ENCODE measurements at regions not wholly inside any gene's neighbourhood (a gene's known extent, or its start where the extent isn't known, plus 50 kb on each side); places are given as distances from the start of the nearest gene placed in this dataset.

DNA sequence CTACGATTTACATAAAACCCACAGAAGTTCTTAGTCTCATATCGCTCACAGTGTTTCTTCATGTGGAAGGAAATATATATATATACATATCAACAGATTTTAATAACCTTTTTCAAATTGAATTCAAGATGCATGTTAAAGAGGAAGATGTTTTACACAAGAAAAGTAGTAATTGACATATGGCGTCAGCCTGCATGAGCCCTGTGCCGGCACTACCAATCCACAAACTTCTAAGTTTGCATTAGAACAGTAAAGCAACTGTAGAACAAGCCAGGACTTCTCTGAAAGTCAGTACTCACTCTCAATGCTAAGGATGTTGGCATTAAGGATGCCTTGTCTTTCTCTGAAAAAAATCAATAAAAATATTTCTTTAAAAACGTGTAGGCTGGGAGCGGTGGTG is 441.3 kb upstream of the SMIM31 start:
- DNase-seq (ENCODE audit: low spot score): no peak

DNA sequence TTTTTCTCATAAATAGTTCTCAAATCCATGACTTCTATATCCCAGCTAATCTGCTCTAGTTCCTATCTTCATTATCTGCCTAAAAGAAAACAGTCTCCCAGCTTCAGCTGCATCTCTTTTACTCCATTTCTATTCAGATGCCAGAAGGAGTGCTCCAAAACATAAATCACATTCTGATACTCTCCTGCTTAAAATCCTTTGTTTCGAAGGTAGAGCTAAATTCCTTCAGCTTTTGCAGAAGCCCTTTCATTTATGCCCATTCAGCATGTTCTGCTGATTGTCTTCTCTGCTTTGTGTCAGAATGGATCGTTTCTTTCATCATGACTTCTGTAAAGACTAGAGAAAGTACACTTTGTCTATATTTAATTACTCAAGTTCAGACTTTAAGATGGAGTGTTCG is 440.1 kb upstream of the SMIM31 start:
- DNase-seq (ENCODE audit: low spot score): peak; percentile 62

DNA sequence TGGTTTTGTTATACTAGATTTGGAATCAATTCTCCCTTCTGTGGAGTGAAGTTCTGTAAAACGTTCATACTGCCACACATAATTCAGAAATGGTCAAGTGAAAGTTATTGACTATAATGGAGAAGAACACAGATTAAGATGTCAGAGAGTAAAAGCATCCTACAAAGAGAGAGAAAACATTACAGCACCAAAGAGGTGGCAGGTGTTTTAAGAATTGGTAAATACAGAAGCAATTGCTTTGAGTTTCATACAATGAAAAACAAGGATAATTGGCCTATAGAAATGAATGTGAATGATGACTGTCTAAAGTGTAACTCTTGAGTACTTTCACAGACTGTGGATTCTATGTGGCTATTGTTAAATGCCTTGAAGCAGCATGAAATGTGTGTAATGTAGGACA is 435.6 kb upstream of the SMIM31 start:
- no peak for DNase-seq (ENCODE audit: low spot score)

DNA sequence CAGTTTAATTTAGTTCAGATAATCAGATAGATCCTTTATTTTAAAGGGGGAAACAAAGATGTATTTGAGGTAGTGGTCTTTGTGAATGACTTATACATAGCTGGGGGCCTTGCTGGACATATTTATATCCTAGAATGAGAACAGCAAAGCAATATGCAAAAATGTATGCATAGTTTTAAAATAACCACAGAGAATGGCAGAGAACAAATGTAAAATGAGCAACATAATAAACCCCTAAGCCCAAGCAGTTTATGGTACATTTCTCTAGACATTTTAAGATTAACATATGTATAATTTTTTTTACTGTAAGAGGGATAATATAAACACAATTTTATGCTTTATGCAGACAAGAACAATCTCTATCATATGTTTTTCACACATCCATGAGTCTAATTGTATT is 434.2 kb upstream of the SMIM31 start:
- no peak for DNase-seq (ENCODE audit: low spot score)

- no peak for DNase-seq (ENCODE audit: low spot score)
Measured at GRCh38 chr4:164320847-164321246, 433.1 kb upstream of the SMIM31 start.

DNA sequence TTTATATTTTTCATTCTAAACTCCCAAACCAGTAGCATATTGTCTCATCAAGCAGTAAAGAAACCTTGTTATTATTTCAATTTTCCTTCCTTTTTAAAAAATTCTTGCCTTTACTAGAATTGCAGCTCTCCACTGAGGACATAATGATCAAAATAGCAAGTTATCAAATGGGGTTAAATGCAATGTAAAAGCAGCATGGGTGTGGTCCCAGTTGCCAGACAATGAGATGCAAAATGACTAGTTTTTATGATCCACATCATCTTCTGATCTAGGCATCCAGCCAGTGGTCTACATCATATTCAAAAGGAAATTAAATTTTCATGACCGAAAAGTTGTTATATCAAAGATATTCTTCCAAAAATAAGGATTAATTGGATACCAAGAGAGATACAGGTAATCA is 427.9 kb upstream of the SMIM31 start:
- no peak for DNase-seq (ENCODE audit: low spot score)

DNA sequence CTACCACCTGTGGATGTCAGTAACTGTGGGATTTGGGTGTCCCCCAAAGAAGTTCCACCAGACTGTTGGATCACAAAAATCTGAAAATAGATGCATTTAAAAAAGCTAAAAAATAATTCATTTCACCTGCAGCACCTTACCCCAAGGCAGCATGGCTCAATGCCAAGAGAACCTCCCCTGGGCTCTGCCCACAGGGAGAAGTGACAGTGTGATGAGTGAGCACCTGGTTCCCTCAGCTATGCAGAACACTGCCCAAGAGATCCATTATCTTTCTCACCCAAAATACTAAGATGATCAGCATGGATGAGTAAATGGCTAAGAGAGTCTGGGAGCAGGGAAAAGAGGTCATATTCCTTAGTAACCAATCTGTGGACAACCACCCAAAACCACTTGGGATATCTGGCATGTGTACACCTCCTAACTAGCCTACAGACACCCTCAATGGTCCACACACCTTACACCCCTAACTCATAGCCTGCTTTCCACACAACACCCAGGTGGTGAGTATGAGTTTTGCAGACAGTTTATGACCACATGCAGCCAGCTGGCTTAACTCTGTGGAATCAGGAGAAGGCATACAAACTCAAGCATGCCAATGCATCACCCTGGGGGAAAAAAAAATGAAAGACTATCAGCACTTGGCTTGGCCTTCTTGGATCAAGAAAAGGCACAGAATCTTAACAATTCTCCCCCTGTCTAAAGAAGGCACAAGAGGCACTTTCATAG is 416.5 kb upstream of the SMIM31 start:
- DNase-seq (ENCODE audit: low spot score): no peak

- DNase-seq (ENCODE audit: low spot score): no peak
Measured at GRCh38 chr4:164343472-164343976, 410.4 kb upstream of the SMIM31 start.

GRCh38 chr4:164345756-164346155 is 408.2 kb upstream of the SMIM31 start:
- DNase-seq (ENCODE audit: low spot score): no peak

DNA sequence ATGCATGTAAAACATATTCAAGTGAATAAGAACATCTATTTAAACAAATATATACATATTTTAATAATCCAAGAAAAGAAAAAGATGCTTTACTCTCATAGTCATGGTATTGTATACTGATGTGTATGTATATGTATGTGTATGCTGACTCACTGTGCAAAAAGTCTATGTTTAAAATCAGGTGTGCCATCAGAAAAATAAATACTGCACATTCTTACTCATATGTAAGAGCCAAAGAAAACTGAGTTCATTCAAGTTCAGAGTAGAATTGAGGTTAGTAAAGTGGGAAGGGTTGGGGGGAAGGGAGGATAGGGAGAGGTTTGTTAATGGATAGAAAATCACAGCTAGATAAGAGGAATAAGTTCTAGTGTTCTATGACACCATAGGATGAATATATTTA is 403.9 kb upstream of the SMIM31 start:
- DNase-seq (ENCODE audit: low spot score): no peak

- peak; percentile 5 for DNase-seq (ENCODE audit: low spot score)
Measured at GRCh38 chr4:164350716-164351115, 403.2 kb upstream of the SMIM31 start.

GRCh38 chr4:164357957-164358356 is 396.0 kb upstream of the SMIM31 start:
- no peak for DNase-seq (ENCODE audit: low spot score)

DNA sequence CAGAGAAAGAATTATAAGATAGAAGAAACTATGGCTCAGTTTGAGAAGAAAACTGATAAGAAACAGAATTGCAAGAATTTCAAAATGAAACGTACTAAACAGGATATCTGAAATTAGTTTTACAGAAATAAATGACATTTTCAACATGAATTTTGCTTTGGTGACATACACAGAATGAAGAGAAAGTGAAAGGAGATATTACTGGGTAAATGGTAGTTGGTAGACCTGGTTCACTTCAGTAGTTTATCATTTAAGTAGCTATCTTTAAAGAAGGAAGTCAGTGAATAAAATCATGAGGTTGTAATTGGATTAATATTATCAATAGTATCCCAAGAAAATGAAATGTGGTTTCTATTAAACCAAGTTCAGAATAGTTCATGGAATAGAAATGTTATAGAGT is 395.5 kb upstream of the SMIM31 start:
- DNase-seq (ENCODE audit: low spot score): no peak

GRCh38 chr4:164359881-164360280 is 394.1 kb upstream of the SMIM31 start:
- DNase-seq (ENCODE audit: low spot score): no peak

DNA sequence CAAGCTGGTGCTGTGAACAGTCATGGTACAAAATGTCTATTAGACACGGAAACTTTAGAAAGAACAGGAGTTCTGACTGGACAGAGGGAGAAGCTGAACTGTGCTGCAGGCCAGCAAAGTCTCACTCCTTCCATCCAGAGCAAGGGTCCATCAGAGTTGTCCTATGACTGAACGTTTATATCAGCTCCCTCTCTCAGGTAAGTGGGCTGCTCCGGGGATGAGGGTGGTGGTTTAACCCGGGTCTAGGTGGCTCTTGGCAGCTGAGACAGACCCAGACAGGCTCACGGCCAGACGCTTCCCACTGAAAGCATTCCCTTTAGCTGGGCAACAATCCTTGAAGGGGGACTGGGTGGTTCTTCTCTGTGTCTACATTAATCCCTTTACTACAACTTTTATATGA is 385.0 kb upstream of the SMIM31 start:
- DNase-seq (ENCODE audit: low spot score): no peak

DNA sequence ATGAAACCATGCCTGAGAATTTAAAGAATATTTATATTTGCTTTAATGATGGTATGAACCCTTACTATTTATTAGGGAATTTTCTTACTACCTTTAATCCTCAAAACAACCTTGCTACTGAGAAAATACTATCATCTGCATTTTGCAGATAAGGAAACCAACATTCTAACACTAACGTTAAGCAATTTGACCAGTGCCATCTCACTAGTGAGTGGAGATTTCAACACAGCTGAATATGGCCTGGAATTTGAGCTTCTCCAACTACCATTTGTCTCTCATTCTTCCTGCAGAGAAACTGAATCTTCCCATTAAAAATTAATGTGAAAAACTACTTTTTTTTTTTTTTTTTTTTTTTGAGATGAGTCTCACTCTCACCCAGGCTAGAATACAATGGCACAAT is 380.9 kb upstream of the SMIM31 start:
- no peak for DNase-seq (ENCODE audit: low spot score)

DNA sequence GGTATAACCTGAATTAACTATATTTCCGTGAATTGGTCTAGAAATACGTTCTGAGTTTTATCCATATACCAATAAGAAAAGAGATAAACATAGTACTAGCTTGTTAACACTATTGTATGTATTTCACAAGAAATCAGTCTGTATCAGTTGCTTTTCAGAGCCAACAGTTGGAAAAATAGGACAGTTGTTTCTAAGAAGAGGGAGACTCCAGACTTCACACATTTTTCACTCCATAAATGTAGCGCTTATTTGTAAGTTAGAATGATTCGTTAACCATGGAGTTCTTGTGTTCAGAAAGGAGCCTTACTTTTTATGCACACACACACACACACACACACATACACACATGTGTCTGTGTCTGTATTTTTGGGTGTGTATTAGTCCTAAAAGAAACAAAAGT is 376.7 kb upstream of the SMIM31 start:
- no peak for DNase-seq (ENCODE audit: low spot score)

GRCh38 chr4:164378361-164378760 is 375.6 kb upstream of the SMIM31 start:
- no peak for DNase-seq (ENCODE audit: low spot score)

- no peak for DNase-seq (ENCODE audit: low spot score)
Measured at GRCh38 chr4:164379694-164380093, 374.2 kb upstream of the SMIM31 start.

DNA sequence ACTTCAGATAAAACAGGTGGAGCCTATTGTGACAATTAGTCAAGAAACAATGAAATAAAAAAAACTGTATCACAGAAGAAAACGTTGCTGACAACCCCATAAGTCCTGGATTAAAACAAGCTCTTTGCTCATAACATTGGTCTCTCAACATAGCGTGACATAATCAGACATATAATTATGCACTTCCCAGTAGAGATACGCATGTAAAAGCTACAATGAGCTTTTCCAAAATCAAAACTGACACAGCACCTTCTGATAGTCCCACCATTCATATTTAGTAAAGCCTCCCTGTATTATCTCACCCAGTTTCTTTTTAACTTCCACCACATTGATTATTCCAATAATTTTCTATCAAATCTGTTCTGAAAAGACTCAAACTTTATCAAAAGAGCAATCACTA is 372.1 kb upstream of the SMIM31 start:
- no peak for DNase-seq (ENCODE audit: low spot score)

- DNase-seq (ENCODE audit: low spot score): no peak
Measured at GRCh38 chr4:164383058-164383357, 370.9 kb upstream of the SMIM31 start.

DNA sequence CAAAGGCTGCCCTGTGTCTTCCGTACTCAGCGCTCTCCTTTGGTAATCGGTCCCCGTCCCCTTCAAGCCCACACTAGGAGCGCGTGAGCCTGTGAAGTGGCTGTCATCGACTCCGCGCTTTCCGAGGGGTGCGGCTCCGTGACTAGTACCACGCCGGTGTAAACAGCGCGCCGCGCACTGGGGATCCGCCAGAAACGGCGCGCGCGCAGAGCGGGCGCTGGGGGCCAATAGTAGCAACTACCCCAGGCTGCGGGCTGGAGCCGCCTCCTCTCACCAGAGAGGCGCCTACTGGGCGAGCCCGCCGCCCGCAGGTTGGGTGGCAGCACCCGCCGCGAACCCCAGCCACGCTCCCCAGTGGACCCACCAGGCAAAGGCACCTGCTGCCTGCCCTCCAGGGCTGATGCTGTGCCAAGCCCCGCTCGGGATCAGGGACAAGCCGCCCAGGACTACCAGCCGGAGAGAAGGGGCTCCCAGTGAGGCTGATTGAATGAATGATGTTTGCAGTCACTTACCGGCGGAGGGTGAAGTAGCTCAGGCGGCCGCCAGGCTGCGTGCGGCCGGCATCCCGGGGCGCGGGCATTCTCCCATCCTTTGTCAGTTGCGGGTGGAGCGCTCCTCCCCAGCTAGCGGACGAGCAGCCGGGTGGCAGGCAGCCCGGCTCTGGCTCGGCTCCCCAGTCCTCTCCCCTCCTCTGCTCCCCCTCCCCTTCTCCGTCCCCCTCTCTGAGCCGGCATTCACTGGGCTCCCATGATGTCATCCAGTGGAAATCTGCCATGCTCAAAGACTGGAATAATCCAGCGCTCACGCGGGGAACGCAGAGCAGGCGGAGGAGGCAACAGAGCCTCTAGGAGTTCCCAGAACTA is 370.3 kb upstream of the SMIM31 start:
- peak; percentile 18 for DNase-seq (ENCODE audit: low spot score)

- DNase-seq (ENCODE audit: low spot score): no peak
Measured at GRCh38 chr4:164384416-164384815, 369.5 kb upstream of the SMIM31 start.
